ENCODE measurements at regions not wholly inside any gene's neighbourhood (a gene's known extent, or its start where the extent isn't known, plus 50 kb on each side); places are given as distances from the start of the nearest gene placed in this dataset.

- no peak for TF ChIP-seq CTCF (IDR thresholded peaks at IDR 0.05 in 4 of 5, conservative IDR thresholded peaks at IDR 0.05 in 1 of 5)
- TF ChIP-seq POLR2A (IDR thresholded peaks at IDR 0.05) = no peak
Measured at GRCh38 chr5:175588709-175589429, 69.0 kb upstream of the HRH2 start.
